ENCODE measurements at regions not wholly inside any gene's neighbourhood (a gene's known extent, or its start where the extent isn't known, plus 50 kb on each side); places are given as distances from the start of the nearest gene placed in this dataset.
"Not testable (repeated sequence)": the region's sequence is repeated elsewhere in the genome, so short reads cannot be mapped to it uniquely, and the experiment has no call there.

GRCh38 chr4:183011213-183011907 lies 87.7 kb upstream of the WWC2 start:
- Mint-ChIP-seq H3K4me3 (no peak overlapping the region), H3K36me3 (ENCODE audit: low read depth) (no peaks in the 10 kb centered on the region), H3K9me3 (no peaks in the 10 kb centered on the region), H3K27me3 (ENCODE audit: low read depth) (peaks cover 5% of the 10 kb centered on the region), H3K4me1 (ENCODE audit: low read depth) (no peaks in the 10 kb centered on the region), H3K27ac (no peak overlapping the region)
- DNase-seq (ENCODE audit: low spot score): no peak

- H3K27me3 Mint-ChIP-seq (ENCODE audit: low read depth): peaks cover 5% of the 10 kb centered on the region
- no peak overlapping the region for H3K4me3 Mint-ChIP-seq
- no peaks in the 10 kb centered on the region for H3K4me1 Mint-ChIP-seq (ENCODE audit: low read depth)
- no peak overlapping the region for H3K27ac Mint-ChIP-seq
- peaks cover 4% of the 10 kb centered on the region for H3K9me3 Mint-ChIP-seq
- no peaks in the 10 kb centered on the region for H3K36me3 Mint-ChIP-seq (ENCODE audit: low read depth)
- no peak for DNase-seq (ENCODE audit: low spot score)
These were observed 90.6 kb upstream of the WWC2 start for GRCh38 chr4:183008492-183008891.

GRCh38 chr4:183004370-183004769 lies 87.2 kb upstream of the DCTD start:
- not testable (repeated sequence) for DNase-seq (ENCODE audit: low spot score); H3K27ac Mint-ChIP-seq

GRCh38 chr4:182994171-182994570 lies 77.0 kb upstream of the DCTD start:
- H3K27ac Mint-ChIP-seq: no peak overlapping the region
- H3K9me3 Mint-ChIP-seq: peaks cover 22% of the 10 kb centered on the region
- no peak overlapping the region for H3K4me3 Mint-ChIP-seq

More at GRCh38 chr4:183004370-183004769, 87.2 kb upstream of the DCTD start:
- not testable (repeated sequence) for H3K4me3 Mint-ChIP-seq; H3K36me3 Mint-ChIP-seq (ENCODE audit: low read depth); H3K4me1 Mint-ChIP-seq (ENCODE audit: low read depth); H3K27me3 Mint-ChIP-seq (ENCODE audit: low read depth); H3K9me3 Mint-ChIP-seq

GRCh38 chr4:182978152-182978827 lies 61.1 kb upstream of the DCTD start:
- no peak overlapping the region for H3K4me3 Mint-ChIP-seq
- H3K27me3 Mint-ChIP-seq (ENCODE audit: low read depth): peaks cover 2% of the 10 kb centered on the region
- no peaks in the 10 kb centered on the region for H3K36me3 Mint-ChIP-seq (ENCODE audit: low read depth)
- no peak overlapping the region for H3K27ac Mint-ChIP-seq
- peaks cover 10% of the 10 kb centered on the region for H3K4me1 Mint-ChIP-seq (ENCODE audit: low read depth)
- DNase-seq (ENCODE audit: low spot score): peak; percentile 21
- no peaks in the 10 kb centered on the region for H3K9me3 Mint-ChIP-seq

More at GRCh38 chr4:182994171-182994570, 77.0 kb upstream of the DCTD start:
- H3K27me3 Mint-ChIP-seq (ENCODE audit: low read depth): peaks cover 3% of the 10 kb centered on the region
- no peak for DNase-seq (ENCODE audit: low spot score)
- no peaks in the 10 kb centered on the region for H3K4me1 Mint-ChIP-seq (ENCODE audit: low read depth)
- no peaks in the 10 kb centered on the region for H3K36me3 Mint-ChIP-seq (ENCODE audit: low read depth)

- H3K36me3 Mint-ChIP-seq (ENCODE audit: low read depth): no peaks in the 10 kb centered on the region
- H3K27ac Mint-ChIP-seq: no peak overlapping the region
- peaks cover 9% of the 10 kb centered on the region for H3K4me1 Mint-ChIP-seq (ENCODE audit: low read depth)
- no peak overlapping the region for H3K4me3 Mint-ChIP-seq
- no peaks in the 10 kb centered on the region for H3K9me3 Mint-ChIP-seq
- DNase-seq (ENCODE audit: low spot score): peak; percentile 61
- H3K27me3 Mint-ChIP-seq (ENCODE audit: low read depth): no peaks in the 10 kb centered on the region
These were observed 58.6 kb upstream of the DCTD start for GRCh38 chr4:182975806-182976205.

GRCh38 chr4:182973941-182974340 lies 56.8 kb upstream of the DCTD start:
- no peak overlapping the region for H3K4me3 Mint-ChIP-seq
- H3K4me1 Mint-ChIP-seq (ENCODE audit: low read depth): peaks cover 9% of the 10 kb centered on the region
- no peak for DNase-seq (ENCODE audit: low spot score)
- H3K27ac Mint-ChIP-seq: no peak overlapping the region
- no peaks in the 10 kb centered on the region for H3K36me3 Mint-ChIP-seq (ENCODE audit: low read depth)
- peaks cover 13% of the 10 kb centered on the region for H3K27me3 Mint-ChIP-seq (ENCODE audit: low read depth)
- H3K9me3 Mint-ChIP-seq: no peaks in the 10 kb centered on the region

GRCh38 chr4:182973511-182973911 lies 56.3 kb upstream of the DCTD start:
- Mint-ChIP-seq H3K9me3 (no peaks in the 10 kb centered on the region), H3K27ac (no peak overlapping the region), H3K36me3 (ENCODE audit: low read depth) (no peaks in the 10 kb centered on the region), H3K4me3 (no peak overlapping the region), H3K27me3 (ENCODE audit: low read depth) (peaks cover 14% of the 10 kb centered on the region), H3K4me1 (ENCODE audit: low read depth) (peaks cover 9% of the 10 kb centered on the region)
- DNase-seq (ENCODE audit: low spot score): no peak

GRCh38 chr4:182971702-182972101 lies 54.5 kb upstream of the DCTD start:
- no peaks in the 10 kb centered on the region for H3K9me3 Mint-ChIP-seq
- H3K27ac Mint-ChIP-seq: no peak overlapping the region
- H3K36me3 Mint-ChIP-seq (ENCODE audit: low read depth): no peaks in the 10 kb centered on the region
- peaks cover 19% of the 10 kb centered on the region for H3K27me3 Mint-ChIP-seq (ENCODE audit: low read depth)
- no peak overlapping the region for H3K4me3 Mint-ChIP-seq
- peaks cover 9% of the 10 kb centered on the region for H3K4me1 Mint-ChIP-seq (ENCODE audit: low read depth)
- no peak for DNase-seq (ENCODE audit: low spot score)

- peaks cover 26% of the 10 kb centered on the region for H3K27me3 Mint-ChIP-seq (ENCODE audit: low read depth)
These were observed 52.6 kb upstream of the DCTD start for GRCh38 chr4:182969651-182970279.

GRCh38 chr4:182968917-182969650 lies 51.9 kb upstream of the DCTD start:
- no peak for DNase-seq (ENCODE audit: low spot score)
- H3K27ac Mint-ChIP-seq: no peak overlapping the region
- no peak overlapping the region for H3K4me3 Mint-ChIP-seq
- H3K36me3 Mint-ChIP-seq (ENCODE audit: low read depth): no peaks in the 10 kb centered on the region
- no peaks in the 10 kb centered on the region for H3K9me3 Mint-ChIP-seq
- H3K27me3 Mint-ChIP-seq (ENCODE audit: low read depth): peaks cover 27% of the 10 kb centered on the region
- no peaks in the 10 kb centered on the region for H3K4me1 Mint-ChIP-seq (ENCODE audit: low read depth)

More at GRCh38 chr4:182969651-182970279, 52.6 kb upstream of the DCTD start:
- Mint-ChIP-seq H3K9me3 (no peaks in the 10 kb centered on the region), H3K27ac (no peak overlapping the region), H3K4me1 (ENCODE audit: low read depth) (no peaks in the 10 kb centered on the region), H3K4me3 (no peak overlapping the region), H3K36me3 (ENCODE audit: low read depth) (no peaks in the 10 kb centered on the region)
- DNase-seq (ENCODE audit: low spot score): no peak

GRCh38 chr4:182967403-182967802 lies 50.2 kb upstream of the DCTD start:
- no peaks in the 10 kb centered on the region for H3K4me1 Mint-ChIP-seq (ENCODE audit: low read depth)
- H3K4me3 Mint-ChIP-seq: no peak overlapping the region
- DNase-seq (ENCODE audit: low spot score): no peak
- peaks cover 27% of the 10 kb centered on the region for H3K27me3 Mint-ChIP-seq (ENCODE audit: low read depth)
- H3K36me3 Mint-ChIP-seq (ENCODE audit: low read depth): no peaks in the 10 kb centered on the region
- no peak overlapping the region for H3K27ac Mint-ChIP-seq
- H3K9me3 Mint-ChIP-seq: no peaks in the 10 kb centered on the region

Data from T-helper 2 cell treated with Interferon-gamma antibody and Interleukin-4, amounts not matched to agents 5 μg/mL and 100 μg/mL, for 36 hours (primary cell).